ENCODE measurements at regions not wholly inside any gene's neighbourhood (a gene's known extent, or its start where the extent isn't known, plus 50 kb on each side); places are given as distances from the start of the nearest gene placed in this dataset.

GRCh38 chr4:141783770-141784169, 147.4 kb downstream of the IL15 start:
- FAIRE-seq, result no peak
- Histone ChIP-seq H3K4me2 (ENCODE audit: low read length) (no peak overlapping the region), H3K9ac (ENCODE audit: low read length) (no peak overlapping the region), H2AFZ (ENCODE audit: low read depth, low read length) (no peak overlapping the region), H3K27ac (ENCODE audit: low read depth, low read length) (no peak overlapping the region), H3K27me3 (ENCODE audit: insufficient read depth, low read length) (no peaks in the 10 kb centered on the region), H3K79me2 (ENCODE audit: insufficient read depth, low read length) (no peaks in the 10 kb centered on the region), H4K20me1 (ENCODE audit: insufficient read depth, low read length) (no peaks in the 10 kb centered on the region), H3K36me3 (ENCODE audit: insufficient read depth, low read length) (no peaks in the 10 kb centered on the region), H3K4me3 (ENCODE audit: insufficient read depth, low read depth, low read length) (no peak overlapping the region), H3K4me1 (ENCODE audit: insufficient read depth, low read length) (no peaks in the 10 kb centered on the region), H3K9me3 (ENCODE audit: insufficient read depth, low read depth, low read length) (peaks cover 3% of the 10 kb centered on the region)
- TF ChIP-seq, protein P1, sequence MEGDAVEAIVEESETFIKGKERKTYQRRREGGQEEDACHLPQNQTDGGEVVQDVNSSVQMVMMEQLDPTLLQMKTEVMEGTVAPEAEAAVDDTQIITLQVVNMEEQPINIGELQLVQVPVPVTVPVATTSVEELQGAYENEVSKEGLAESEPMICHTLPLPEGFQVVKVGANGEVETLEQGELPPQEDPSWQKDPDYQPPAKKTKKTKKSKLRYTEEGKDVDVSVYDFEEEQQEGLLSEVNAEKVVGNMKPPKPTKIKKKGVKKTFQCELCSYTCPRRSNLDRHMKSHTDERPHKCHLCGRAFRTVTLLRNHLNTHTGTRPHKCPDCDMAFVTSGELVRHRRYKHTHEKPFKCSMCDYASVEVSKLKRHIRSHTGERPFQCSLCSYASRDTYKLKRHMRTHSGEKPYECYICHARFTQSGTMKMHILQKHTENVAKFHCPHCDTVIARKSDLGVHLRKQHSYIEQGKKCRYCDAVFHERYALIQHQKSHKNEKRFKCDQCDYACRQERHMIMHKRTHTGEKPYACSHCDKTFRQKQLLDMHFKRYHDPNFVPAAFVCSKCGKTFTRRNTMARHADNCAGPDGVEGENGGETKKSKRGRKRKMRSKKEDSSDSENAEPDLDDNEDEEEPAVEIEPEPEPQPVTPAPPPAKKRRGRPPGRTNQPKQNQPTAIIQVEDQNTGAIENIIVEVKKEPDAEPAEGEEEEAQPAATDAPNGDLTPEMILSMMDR (IDR thresholded peaks at IDR 0.05; ENCODE audit: insufficient read depth, low read depth, low read length), result no peak
- TF ChIP-seq EZH2 (IDR thresholded peaks at IDR 0.05; ENCODE audit: insufficient read depth, low read length), result no peak
- DNase-seq (ENCODE audit: low read depth), result no peak
- Mint-ChIP-seq H3K9me3 (ENCODE audit: unreplicated experiment) (no peaks in the 10 kb centered on the region), H3K4me1 (ENCODE audit: low read depth, unreplicated experiment) (no peaks in the 10 kb centered on the region), H3K27me3 (ENCODE audit: low read depth, unreplicated experiment) (no peaks in the 10 kb centered on the region), H3K27ac (ENCODE audit: unreplicated experiment) (no peak overlapping the region), H3K36me3 (ENCODE audit: low read depth, unreplicated experiment) (no peaks in the 10 kb centered on the region), H3K4me3 (ENCODE audit: unreplicated experiment) (no peak overlapping the region)

DNA sequence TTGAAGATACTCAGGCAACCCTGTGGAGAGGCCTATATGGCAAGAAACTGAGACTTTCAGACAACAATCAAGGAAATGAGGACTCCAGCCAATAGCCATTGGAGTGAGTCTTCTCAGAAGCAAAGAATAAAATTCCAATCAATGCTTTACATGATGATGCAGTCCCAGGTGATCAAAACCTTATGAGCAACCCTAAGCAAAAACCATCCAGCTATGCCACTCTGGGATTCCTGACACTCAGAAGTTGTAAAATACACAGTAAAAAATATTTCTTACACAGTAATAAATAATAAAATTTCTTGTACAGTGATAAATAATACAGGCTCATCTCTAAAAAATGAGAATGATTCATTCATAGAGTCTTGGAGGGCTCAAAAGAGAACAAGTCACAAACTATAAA, 150.6 kb downstream of the IL15 start:
- Histone ChIP-seq H2AFZ (ENCODE audit: low read depth, low read length) (no peak overlapping the region), H3K9ac (ENCODE audit: low read length) (no peak overlapping the region), H3K27ac (ENCODE audit: low read depth, low read length) (no peak overlapping the region), H3K79me2 (ENCODE audit: insufficient read depth, low read length) (no peaks in the 10 kb centered on the region), H3K9me3 (ENCODE audit: insufficient read depth, low read depth, low read length) (peaks cover 3% of the 10 kb centered on the region), H3K4me2 (ENCODE audit: low read length) (no peak overlapping the region), H3K4me3 (ENCODE audit: insufficient read depth, low read depth, low read length) (no peak overlapping the region), H3K36me3 (ENCODE audit: insufficient read depth, low read length) (no peaks in the 10 kb centered on the region), H3K4me1 (ENCODE audit: insufficient read depth, low read length) (no peaks in the 10 kb centered on the region), H4K20me1 (ENCODE audit: insufficient read depth, low read length) (no peaks in the 10 kb centered on the region), H3K27me3 (ENCODE audit: insufficient read depth, low read length) (no peaks in the 10 kb centered on the region)
- H3K4me1 Mint-ChIP-seq (ENCODE audit: low read depth, unreplicated experiment), result no peaks in the 10 kb centered on the region
- no peaks in the 10 kb centered on the region for H3K9me3 Mint-ChIP-seq (ENCODE audit: unreplicated experiment)
- DNase-seq (ENCODE audit: low read depth) (no peak), FAIRE-seq (no peak)
- TF ChIP-seq, protein P1 (IDR thresholded peaks at IDR 0.05; ENCODE audit: insufficient read depth, low read depth, low read length), result no peak
- TF ChIP-seq EZH2 (IDR thresholded peaks at IDR 0.05; ENCODE audit: insufficient read depth, low read length), result no peak
- H3K4me3 Mint-ChIP-seq (ENCODE audit: unreplicated experiment), result no peak overlapping the region
- no peaks in the 10 kb centered on the region for H3K36me3 Mint-ChIP-seq (ENCODE audit: low read depth, unreplicated experiment)
- H3K27ac Mint-ChIP-seq (ENCODE audit: unreplicated experiment), result no peak overlapping the region
- H3K27me3 Mint-ChIP-seq (ENCODE audit: low read depth, unreplicated experiment), result no peaks in the 10 kb centered on the region

- H3K4me1 Mint-ChIP-seq (ENCODE audit: low read depth, unreplicated experiment), result no peaks in the 10 kb centered on the region
- H3K36me3 Mint-ChIP-seq (ENCODE audit: low read depth, unreplicated experiment), result no peaks in the 10 kb centered on the region
- peak overlapping the region; percentile 40 for H3K27ac ChIP-seq (ENCODE audit: low read depth, low read length)
- H3K36me3 ChIP-seq (ENCODE audit: insufficient read depth, low read length), result no peaks in the 10 kb centered on the region
- DNase-seq (ENCODE audit: low read depth), result peak; percentile 86
- no peak overlapping the region for H2AFZ ChIP-seq (ENCODE audit: low read depth, low read length)
- no peaks in the 10 kb centered on the region for H3K4me1 ChIP-seq (ENCODE audit: insufficient read depth, low read length)
- H3K4me3 Mint-ChIP-seq (ENCODE audit: unreplicated experiment), result no peak overlapping the region
- FAIRE-seq, result no peak
- no peak overlapping the region for H3K27ac Mint-ChIP-seq (ENCODE audit: unreplicated experiment)
- H3K79me2 ChIP-seq (ENCODE audit: insufficient read depth, low read length), result no peaks in the 10 kb centered on the region
- H3K4me3 ChIP-seq (ENCODE audit: insufficient read depth, low read depth, low read length), result no peak overlapping the region
- H3K27me3 ChIP-seq (ENCODE audit: insufficient read depth, low read length), result no peaks in the 10 kb centered on the region
- TF ChIP-seq EZH2 (IDR thresholded peaks at IDR 0.05; ENCODE audit: insufficient read depth, low read length), result no peak
- TF ChIP-seq, protein P1 (IDR thresholded peaks at IDR 0.05; ENCODE audit: insufficient read depth, low read depth, low read length), result no peak
- H3K27me3 Mint-ChIP-seq (ENCODE audit: low read depth, unreplicated experiment), result no peaks in the 10 kb centered on the region
- H3K9me3 ChIP-seq (ENCODE audit: insufficient read depth, low read depth, low read length), result no peaks in the 10 kb centered on the region
- no peaks in the 10 kb centered on the region for H4K20me1 ChIP-seq (ENCODE audit: insufficient read depth, low read length)
- no peak overlapping the region for H3K9ac ChIP-seq (ENCODE audit: low read length)
- H3K4me2 ChIP-seq (ENCODE audit: low read length), result no peak overlapping the region
- H3K9me3 Mint-ChIP-seq (ENCODE audit: unreplicated experiment), result no peaks in the 10 kb centered on the region
Observed at GRCh38 chr4:141788169-141788915, 152.0 kb downstream of the IL15 start.

Data from astrocyte (in vitro differentiated cells and primary cell).